ENCODE measurements at regions not wholly inside any gene's neighbourhood (a gene's known extent, or its start where the extent isn't known, plus 50 kb on each side); places are given as distances from the start of the nearest gene placed in this dataset.

GRCh38 chr6:150651808-150652470 is 52.3 kb downstream of the PLEKHG1 start:
- no peak for DNase-seq

GRCh38 chr6:150652848-150653613 is 53.3 kb downstream of the PLEKHG1 start:
- DNase-seq = no peak

- no peak for DNase-seq
Measured at GRCh38 chr6:150654608-150655007, 54.9 kb downstream of the PLEKHG1 start.

- DNase-seq = no peak
Measured at GRCh38 chr6:150656156-150656555, 56.5 kb downstream of the PLEKHG1 start.

- no peak for DNase-seq
Measured at GRCh38 chr6:150658421-150658820, 58.7 kb downstream of the PLEKHG1 start.

GRCh38 chr6:150659046-150659763 is 59.5 kb downstream of the PLEKHG1 start:
- DNase-seq = no peak

- no peak for DNase-seq
Measured at GRCh38 chr6:150661216-150662007, 61.7 kb downstream of the PLEKHG1 start.

- DNase-seq = no peak
Measured at GRCh38 chr6:150662814-150663213, 63.1 kb downstream of the PLEKHG1 start.

- DNase-seq = no peak
Measured at GRCh38 chr6:150664091-150664490, 64.4 kb downstream of the PLEKHG1 start.

GRCh38 chr6:150666071-150666470 is 66.4 kb downstream of the PLEKHG1 start:
- DNase-seq = no peak

- DNase-seq = no peak
Measured at GRCh38 chr6:150667359-150667758, 67.7 kb downstream of the PLEKHG1 start.

- no peak for DNase-seq
Measured at GRCh38 chr6:150667977-150668716, 68.5 kb downstream of the PLEKHG1 start.

- DNase-seq = no peak
Measured at GRCh38 chr6:150668900-150669302, 69.2 kb downstream of the PLEKHG1 start.

- no peak for DNase-seq
Measured at GRCh38 chr6:150670311-150670710, 70.6 kb downstream of the PLEKHG1 start.

GRCh38 chr6:150672800-150673199 is 73.1 kb downstream of the PLEKHG1 start:
- no peak for DNase-seq

- DNase-seq = no peak
Measured at GRCh38 chr6:150673720-150674346, 74.1 kb downstream of the PLEKHG1 start.

- no peak for DNase-seq
Measured at GRCh38 chr6:150676344-150676743, 76.7 kb downstream of the PLEKHG1 start.

- no peak for DNase-seq
Measured at GRCh38 chr6:150676772-150677171, 77.1 kb downstream of the PLEKHG1 start.

- no peak for DNase-seq
Measured at GRCh38 chr6:150680510-150680909, 80.8 kb downstream of the PLEKHG1 start.

- no peak for DNase-seq
Measured at GRCh38 chr6:150681578-150682395, 82.1 kb downstream of the PLEKHG1 start.

GRCh38 chr6:150683320-150683719 is 83.6 kb downstream of the PLEKHG1 start:
- DNase-seq = no peak
